HUES6 (cell line): ENCODE measurements at regions not wholly inside any gene's neighbourhood (a gene's known extent, or its start where the extent isn't known, plus 50 kb on each side); places are given as distances from the start of the nearest gene placed in this dataset.

Experiments used
- H3K27ac ChIP-seq: 2 replicates; pipeline ENCODE4 v1.7.0; 2013; ENCODE audit warnings: low read depth, mild to moderate bottlenecking, low read length, inconsistent platforms
- H3K27me3 ChIP-seq: 2 replicates; pipeline ENCODE4 v1.6.1; 2013; ENCODE audit warnings: low read length; ENCODE audit not compliant: control insufficient read depth, insufficient read depth
- H3K36me3 ChIP-seq: 2 replicates; pipeline ENCODE4 v1.6.1; 2013; ENCODE audit warnings: low read length; ENCODE audit not compliant: control insufficient read depth, insufficient read depth
- H3K4me1 ChIP-seq: 2 replicates; pipeline ENCODE4 v1.6.1; 2013; ENCODE audit warnings: low read length; ENCODE audit not compliant: control insufficient read depth, insufficient read depth
- H3K4me3 ChIP-seq: 2 replicates; pipeline ENCODE4 v1.5.1; 2013; ENCODE audit warnings: low read depth, low read length
- H3K9ac ChIP-seq: one replicate; pipeline ENCODE4 v1.6.1; 2013; ENCODE audit warnings: mild to moderate bottlenecking, low read length
- H3K9me3 ChIP-seq: 2 replicates; pipeline ENCODE4 v1.6.1; 2013; ENCODE audit warnings: low read depth, low read length; ENCODE audit not compliant: control insufficient read depth, insufficient read depth

DNA sequence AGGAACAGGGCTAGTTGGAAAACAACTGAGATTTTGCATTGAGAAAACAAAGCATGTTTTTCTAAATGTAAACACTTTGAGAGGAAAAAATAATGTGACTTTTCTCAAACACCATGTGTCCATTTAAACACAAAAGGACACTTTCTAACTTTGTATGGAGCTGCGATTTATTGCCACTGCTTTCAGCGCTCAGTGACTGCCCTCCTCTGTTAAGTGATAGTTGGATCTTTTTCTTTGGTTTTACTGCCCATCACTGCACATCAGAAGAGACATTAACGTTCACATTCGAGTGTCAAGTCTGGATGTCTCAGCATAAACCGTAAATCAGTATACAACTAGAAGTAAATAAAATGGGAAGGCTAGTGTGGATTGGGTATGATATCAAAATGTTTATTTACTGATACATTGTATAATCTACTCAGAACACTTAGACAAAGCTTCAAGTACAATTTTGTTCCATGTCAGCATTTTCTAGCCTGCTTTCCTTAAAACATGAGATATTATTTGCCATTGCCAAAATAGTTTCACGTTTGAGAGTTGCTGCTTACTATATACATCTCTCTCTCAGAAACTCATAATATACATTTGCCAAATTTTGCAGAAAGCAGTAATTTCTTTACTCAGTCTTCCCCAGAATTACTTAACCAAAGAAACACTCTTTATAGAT lies 237.6 kb downstream of the IKZF2 start:
- H3K9me3 ChIP-seq, result no peaks in the 10 kb centered on the region
- H3K4me3 ChIP-seq, result no peak overlapping the region
- H3K27ac ChIP-seq, result no peak overlapping the region
- H3K36me3 ChIP-seq, result no peaks in the 10 kb centered on the region
- H3K9ac ChIP-seq, result no peak overlapping the region
- peaks cover 27% of the 10 kb centered on the region for H3K4me1 ChIP-seq
- H3K27me3 ChIP-seq, result no peaks in the 10 kb centered on the region

DNA sequence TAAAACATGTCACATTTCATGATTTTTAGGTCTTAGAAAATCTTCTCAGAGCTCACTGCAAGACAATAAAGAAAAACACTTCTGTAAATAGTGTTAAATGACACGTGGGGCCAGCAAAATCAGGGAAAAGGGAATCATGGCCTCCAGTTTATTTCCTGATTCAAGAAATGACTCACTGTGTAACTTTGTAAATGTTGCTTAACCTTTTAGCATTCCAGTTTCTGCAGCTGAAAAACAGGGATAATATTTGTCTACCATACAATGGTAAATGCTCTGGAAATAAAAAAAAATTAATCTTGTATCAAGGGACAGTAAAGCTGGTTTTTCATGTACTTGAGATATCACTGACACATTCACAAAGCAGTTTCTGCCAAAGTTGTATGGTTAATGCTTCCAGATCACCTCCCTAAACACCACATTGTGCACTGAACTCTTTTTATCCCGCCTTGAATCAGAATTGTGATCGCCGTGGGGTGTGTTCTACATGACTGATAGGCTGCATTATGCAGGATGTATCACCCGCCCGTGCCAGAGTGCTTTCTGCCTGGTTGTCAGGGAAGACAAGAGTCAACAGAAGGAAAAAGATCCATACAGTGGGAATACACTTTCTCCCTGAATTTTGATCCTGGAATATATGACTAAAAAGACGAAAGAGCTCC lies 238.8 kb downstream of the IKZF2 start:
- Histone ChIP-seq H3K27me3 (no peaks in the 10 kb centered on the region), H3K4me3 (no peak overlapping the region), H3K4me1 (peaks cover 19% of the 10 kb centered on the region), H3K36me3 (no peaks in the 10 kb centered on the region), H3K9me3 (no peaks in the 10 kb centered on the region), H3K9ac (no peak overlapping the region), H3K27ac (no peak overlapping the region)

DNA sequence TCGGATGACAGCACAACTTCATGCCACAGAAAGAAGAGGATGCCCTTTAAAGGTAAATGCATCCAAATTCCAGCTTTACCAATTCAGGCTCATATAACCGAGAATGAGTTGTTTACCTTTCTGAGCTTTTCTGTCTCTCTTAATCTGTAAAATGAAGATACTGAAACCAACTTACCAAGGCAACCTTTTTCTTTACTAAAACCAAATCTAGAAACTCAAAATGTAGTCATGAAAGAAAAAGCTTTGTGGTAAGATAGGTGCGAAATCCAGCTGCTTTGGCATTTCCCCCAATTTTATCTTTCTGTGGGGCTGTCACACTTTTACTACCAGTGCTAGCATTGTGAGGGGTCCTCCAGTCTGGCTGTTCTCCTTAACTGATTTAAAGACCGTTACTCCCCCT lies 240.4 kb downstream of the IKZF2 start:
- Histone ChIP-seq H3K27me3 (no peaks in the 10 kb centered on the region), H3K36me3 (no peaks in the 10 kb centered on the region), H3K27ac (no peak overlapping the region), H3K4me3 (no peak overlapping the region), H3K4me1 (peaks cover 6% of the 10 kb centered on the region), H3K9me3 (no peaks in the 10 kb centered on the region), H3K9ac (no peak overlapping the region)

DNA sequence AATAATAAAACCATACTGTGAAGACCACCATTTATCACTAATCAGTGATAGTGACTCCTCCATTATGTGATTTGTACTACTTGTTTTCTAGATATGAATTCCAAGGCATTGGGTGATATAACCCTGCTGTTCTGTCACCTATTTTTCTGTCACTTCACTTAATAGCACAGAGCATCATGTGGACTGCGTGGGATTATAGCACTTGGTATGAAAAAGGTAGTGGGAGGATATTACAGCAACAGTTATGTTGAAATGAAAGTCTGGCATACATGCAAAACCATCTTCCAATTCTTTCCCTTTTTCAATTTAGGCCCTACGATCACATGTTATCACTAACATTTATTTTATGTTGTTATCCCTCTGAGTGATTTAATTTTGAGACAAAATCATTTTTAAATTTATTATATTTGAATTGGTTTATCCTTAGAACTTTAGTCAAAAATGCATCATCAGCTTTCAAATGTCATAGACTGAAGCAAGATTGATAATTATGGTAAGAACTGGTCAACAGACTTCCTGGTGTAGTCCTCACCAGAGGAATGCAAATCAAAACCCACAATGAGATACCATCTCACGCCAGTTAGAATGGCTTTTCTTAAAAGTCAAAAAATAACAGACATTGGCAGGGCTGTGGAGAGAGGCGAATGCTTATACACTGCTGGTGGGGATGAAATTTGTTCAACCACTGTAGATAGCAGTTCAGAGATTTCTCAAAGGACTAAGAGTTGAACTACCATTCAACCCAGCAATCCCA lies 242.6 kb downstream of the IKZF2 start:
- peaks cover 3% of the 10 kb centered on the region; the same call in 1 of the 2 replicates for H3K4me1 ChIP-seq
- H3K27me3 ChIP-seq, result no peaks in the 10 kb centered on the region
- H3K9me3 ChIP-seq, result no peaks in the 10 kb centered on the region
- H3K27ac ChIP-seq, result no peak overlapping the region
- no peak overlapping the region for H3K9ac ChIP-seq
- H3K4me3 ChIP-seq, result no peak overlapping the region
- no peaks in the 10 kb centered on the region for H3K36me3 ChIP-seq

DNA sequence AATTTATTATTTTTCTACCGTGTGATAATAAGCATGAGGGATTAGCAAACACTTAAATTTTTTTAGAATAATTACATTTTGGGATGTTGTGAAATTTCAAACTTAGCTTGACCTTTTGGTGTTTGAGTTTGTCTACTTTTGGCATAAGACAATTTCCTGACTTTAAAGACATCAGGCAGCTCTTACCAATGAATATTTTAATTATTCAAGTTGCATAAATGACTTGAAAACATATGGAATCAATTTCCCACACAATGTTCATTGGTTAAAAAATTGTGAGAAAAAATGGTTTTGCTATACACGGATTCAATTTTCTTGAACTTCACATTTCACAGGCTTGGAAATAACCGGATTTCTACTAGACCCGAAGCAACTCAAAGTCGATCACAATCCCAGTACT lies 243.4 kb downstream of the IKZF2 start:
- Histone ChIP-seq H3K27me3 (no peaks in the 10 kb centered on the region), H3K9me3 (no peaks in the 10 kb centered on the region), H3K4me1 (peaks cover 3% of the 10 kb centered on the region; the same call in 1 of the 2 replicates), H3K4me3 (no peak overlapping the region), H3K27ac (no peak overlapping the region), H3K9ac (no peak overlapping the region), H3K36me3 (no peaks in the 10 kb centered on the region)

DNA sequence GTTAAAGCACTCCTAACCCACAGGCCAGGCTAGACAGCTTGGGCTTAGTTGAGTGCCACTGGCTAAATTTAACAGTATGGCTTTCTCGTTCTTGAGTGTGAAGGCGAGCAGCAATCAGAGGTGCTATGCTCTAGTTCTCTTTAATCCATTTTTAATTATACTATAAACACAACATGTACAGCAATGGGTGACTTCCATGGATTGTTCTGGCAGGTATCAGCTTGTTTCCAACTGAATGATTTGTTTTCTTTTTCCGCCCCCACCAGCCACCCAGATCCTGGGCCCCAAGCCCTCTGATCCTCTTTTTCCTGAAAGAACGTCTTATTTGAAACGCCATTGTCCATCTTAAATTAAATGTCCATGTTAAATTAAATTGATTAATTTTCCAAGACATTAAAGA lies 244.8 kb downstream of the IKZF2 start:
- no peak overlapping the region for H3K9ac ChIP-seq
- H3K9me3 ChIP-seq, result no peaks in the 10 kb centered on the region
- no peak overlapping the region for H3K4me3 ChIP-seq
- H3K27me3 ChIP-seq, result no peaks in the 10 kb centered on the region
- no peak overlapping the region for H3K27ac ChIP-seq
- H3K4me1 ChIP-seq, result peaks cover 3% of the 10 kb centered on the region; the same call in 1 of the 2 replicates
- no peaks in the 10 kb centered on the region for H3K36me3 ChIP-seq

DNA sequence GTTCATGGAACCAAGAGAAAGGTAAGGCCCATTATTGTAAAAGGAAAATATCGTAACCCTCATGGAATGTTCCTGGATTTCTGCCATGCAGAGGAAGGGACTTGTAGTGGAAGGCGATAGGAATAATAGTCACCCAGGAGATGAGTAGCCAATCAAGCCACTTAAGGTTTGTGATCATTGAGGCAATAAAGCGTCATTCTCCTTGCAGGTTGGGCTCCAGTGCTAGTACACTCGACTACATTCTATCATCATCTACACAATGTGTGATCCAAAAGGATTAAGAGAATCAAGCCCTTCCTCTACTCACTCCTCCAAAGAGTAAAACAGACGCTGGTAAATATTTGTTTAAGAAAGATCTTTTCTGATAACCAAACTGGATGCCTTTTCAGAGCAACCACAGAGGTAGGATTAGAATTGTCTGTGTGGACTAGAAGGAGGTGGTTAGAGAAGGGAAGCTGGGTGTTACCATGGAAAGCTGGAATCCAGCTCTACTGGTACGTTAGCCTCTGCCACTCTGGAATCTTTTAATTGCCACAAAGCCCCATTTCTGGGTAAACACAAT lies 245.7 kb downstream of the IKZF2 start:
- H3K9me3 ChIP-seq, result no peaks in the 10 kb centered on the region
- no peak overlapping the region for H3K4me3 ChIP-seq
- no peaks in the 10 kb centered on the region for H3K27me3 ChIP-seq
- H3K9ac ChIP-seq, result no peak overlapping the region
- no peaks in the 10 kb centered on the region for H3K4me1 ChIP-seq
- no peak overlapping the region for H3K27ac ChIP-seq
- H3K36me3 ChIP-seq, result no peaks in the 10 kb centered on the region

DNA sequence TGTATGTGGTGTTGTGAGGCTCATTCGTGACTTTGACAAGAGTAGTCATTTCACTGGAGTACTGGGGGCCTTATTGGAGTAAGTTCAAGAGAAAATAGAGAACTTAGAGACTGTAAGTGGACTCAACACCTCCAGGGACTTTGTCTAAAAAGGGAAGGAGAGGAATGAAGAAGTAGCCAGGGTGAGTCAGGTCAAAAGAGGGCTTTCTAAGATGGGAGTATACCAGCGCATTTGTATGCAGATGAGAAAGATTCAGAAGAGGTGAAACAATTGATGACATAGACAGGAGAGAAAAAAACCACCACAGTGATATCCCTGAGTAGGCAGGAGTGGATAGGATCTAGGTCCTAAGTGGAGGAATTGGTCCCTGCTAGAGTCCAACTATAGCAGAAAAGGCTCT lies 246.8 kb downstream of the IKZF2 start:
- no peaks in the 10 kb centered on the region for H3K4me1 ChIP-seq
- no peaks in the 10 kb centered on the region for H3K36me3 ChIP-seq
- H3K9me3 ChIP-seq, result no peaks in the 10 kb centered on the region
- no peaks in the 10 kb centered on the region for H3K27me3 ChIP-seq
- H3K27ac ChIP-seq, result no peak overlapping the region
- H3K9ac ChIP-seq, result no peak overlapping the region
- no peak overlapping the region for H3K4me3 ChIP-seq

DNA sequence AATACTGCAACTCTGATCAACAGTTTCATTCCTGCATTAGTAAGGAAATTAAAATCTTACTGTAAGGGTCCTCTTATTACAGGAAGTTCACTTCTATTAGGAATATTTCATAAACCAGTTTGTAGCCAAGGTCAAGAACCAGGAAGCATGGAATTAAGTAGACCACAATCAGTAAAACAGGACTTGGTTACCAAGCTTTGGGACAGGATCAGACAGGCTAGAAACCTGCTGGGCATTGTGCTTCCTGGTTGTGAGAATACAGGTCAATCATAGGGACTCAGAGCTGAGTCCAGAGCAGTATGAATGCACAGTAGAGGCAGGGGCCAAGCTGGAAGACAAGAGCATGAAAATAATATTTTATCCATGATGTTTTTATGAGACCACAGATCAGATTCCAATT lies 248.0 kb downstream of the IKZF2 start:
- Histone ChIP-seq H3K27ac (no peak overlapping the region), H3K9ac (no peak overlapping the region), H3K9me3 (no peaks in the 10 kb centered on the region), H3K4me1 (no peaks in the 10 kb centered on the region), H3K27me3 (no peaks in the 10 kb centered on the region), H3K36me3 (no peaks in the 10 kb centered on the region), H3K4me3 (no peak overlapping the region)

DNA sequence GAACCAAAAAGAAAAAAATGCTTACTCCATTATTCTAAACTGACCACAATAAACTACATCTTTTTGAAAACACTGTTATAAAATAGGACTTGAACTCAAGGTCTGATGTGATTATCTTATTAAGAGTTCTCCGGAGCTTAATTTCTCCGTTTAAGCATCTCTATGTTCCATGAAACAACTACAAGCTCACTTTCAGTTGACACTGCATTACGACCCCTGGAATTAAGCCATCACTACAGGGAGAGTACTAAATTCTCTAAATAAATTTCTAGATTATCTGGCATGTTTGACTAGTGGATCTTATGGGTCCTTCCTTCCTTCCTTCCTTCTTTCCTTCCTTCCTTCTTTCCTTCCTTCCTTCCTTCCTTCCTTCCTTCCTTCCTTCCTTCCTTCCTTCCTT lies 249.0 kb downstream of the IKZF2 start:
- Histone ChIP-seq H3K9ac (no peak overlapping the region), H3K4me3 (no peak overlapping the region), H3K4me1 (no peaks in the 10 kb centered on the region), H3K27me3 (no peaks in the 10 kb centered on the region), H3K36me3 (no peaks in the 10 kb centered on the region), H3K27ac (no peak overlapping the region), H3K9me3 (no peaks in the 10 kb centered on the region)
